Loucy (cell line): ENCODE measurements at regions not wholly inside any gene's neighbourhood (a gene's known extent, or its start where the extent isn't known, plus 50 kb on each side); places are given as distances from the start of the nearest gene placed in this dataset.
"Not testable (repeated sequence)": the region's sequence is repeated elsewhere in the genome, so short reads cannot be mapped to it uniquely, and the experiment has no call there.

ENCODE experiments used
- H2AFZ ChIP-seq: fragments of 200-600 bp; sonication (generic); 2 replicates; pipeline ENCODE4 v1.6.0; 2016; ENCODE audit warnings: antibody characterized with exemption, mild to moderate bottlenecking, low read length, moderate library complexity
- H3F3A ChIP-seq: fragments of 200-600 bp; 2 replicates; pipeline ENCODE4 v1.6.0; 2016; ENCODE audit warnings: antibody characterized with exemption, low read depth, mild to moderate bottlenecking
- H3K27me3 ChIP-seq: fragments of 200-600 bp; sonication (generic); 2 replicates; pipeline ENCODE4 v1.6.1; 2014; ENCODE audit warnings: low read length, mild to moderate bottlenecking; ENCODE audit not compliant: insufficient read depth, poor library complexity, severe bottlenecking
- H3K36me3 ChIP-seq: fragments of 200-600 bp; sonication (generic); 2 replicates; pipeline ENCODE4 v1.6.1; 2016; ENCODE audit warnings: low read length; ENCODE audit not compliant: insufficient read depth
- H3K4me1 ChIP-seq: fragments of 200-600 bp; sonication (generic); 2 replicates; pipeline ENCODE4 v1.5.1; 2014; ENCODE audit warnings: low read length, mild to moderate bottlenecking; ENCODE audit not compliant: insufficient read depth, poor library complexity, severe bottlenecking
- H3K4me2 ChIP-seq: fragments of 200-600 bp; sonication (generic); 2 replicates; pipeline ENCODE4 v1.6.0; 2014; ENCODE audit warnings: antibody characterized with exemption, low read length, low read depth, mild to moderate bottlenecking; ENCODE audit not compliant: poor library complexity, severe bottlenecking
- H3K4me3 ChIP-seq: fragments of 200-600 bp; sonication (generic); 2 replicates; pipeline ENCODE4 v1.5.1; 2014; ENCODE audit warnings: low read length, mild to moderate bottlenecking, mixed read lengths; ENCODE audit not compliant: poor library complexity, severe bottlenecking
- H3K79me2 ChIP-seq: fragments of 200-600 bp; sonication (generic); 2 replicates; pipeline ENCODE4 v1.6.1; 2014; ENCODE audit warnings: low read length; ENCODE audit not compliant: insufficient read depth
- H3K9ac ChIP-seq: fragments of 200-600 bp; sonication (generic); 2 replicates; pipeline ENCODE4 v1.6.0; 2014; ENCODE audit warnings: mild to moderate bottlenecking, low read depth, low read length, moderate library complexity; ENCODE audit not compliant: poor library complexity, severe bottlenecking
- H3K9me2 ChIP-seq: fragments of 200-600 bp; sonication (generic); replicated peaks from 2 replicates; pipeline ENCODE4 v1.6.1; 2016; ENCODE audit warnings: low read depth, low read length, mixed read lengths
- H3K9me3 ChIP-seq: fragments of 200-600 bp; sonication (generic); 2 replicates; pipeline ENCODE4 v1.6.1; 2014; ENCODE audit warnings: mild to moderate bottlenecking, antibody characterized with exemption, low read length, low read depth; ENCODE audit not compliant: insufficient read depth
- H4K20me1 ChIP-seq: fragments of 200-600 bp; sonication (generic); 2 replicates; pipeline ENCODE4 v1.6.0; 2014; ENCODE audit warnings: antibody characterized with exemption, low read length, mild to moderate bottlenecking; ENCODE audit not compliant: insufficient read depth, poor library complexity, severe bottlenecking

DNA sequence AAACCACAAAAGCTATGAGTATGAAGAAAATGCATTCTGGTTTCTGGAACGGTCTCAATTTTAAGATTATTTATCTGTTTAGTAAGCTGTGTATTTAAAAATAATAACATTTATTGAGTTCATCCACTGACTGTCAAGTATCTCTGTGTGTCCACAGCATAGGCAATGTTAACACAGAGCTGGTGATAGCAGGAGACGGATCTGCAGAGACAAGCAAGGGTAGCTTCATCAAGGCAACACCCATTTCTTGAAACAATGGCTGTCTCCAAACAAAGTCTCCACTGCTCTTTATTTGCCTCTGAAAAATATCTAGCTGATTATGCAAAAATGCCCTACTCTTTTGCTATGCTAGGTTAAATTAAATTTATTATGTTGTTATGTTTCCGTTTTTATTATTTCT is 818.3 kb downstream of the TTLL7 start:
- not testable (repeated sequence) for H3K4me2 ChIP-seq, H3K9me3 ChIP-seq, H3K9me2 ChIP-seq, H2AFZ ChIP-seq, H3K27me3 ChIP-seq, H3K4me1 ChIP-seq, H3K9ac ChIP-seq, H3F3A ChIP-seq, H3K36me3 ChIP-seq, H3K79me2 ChIP-seq, H4K20me1 ChIP-seq, H3K4me3 ChIP-seq

DNA sequence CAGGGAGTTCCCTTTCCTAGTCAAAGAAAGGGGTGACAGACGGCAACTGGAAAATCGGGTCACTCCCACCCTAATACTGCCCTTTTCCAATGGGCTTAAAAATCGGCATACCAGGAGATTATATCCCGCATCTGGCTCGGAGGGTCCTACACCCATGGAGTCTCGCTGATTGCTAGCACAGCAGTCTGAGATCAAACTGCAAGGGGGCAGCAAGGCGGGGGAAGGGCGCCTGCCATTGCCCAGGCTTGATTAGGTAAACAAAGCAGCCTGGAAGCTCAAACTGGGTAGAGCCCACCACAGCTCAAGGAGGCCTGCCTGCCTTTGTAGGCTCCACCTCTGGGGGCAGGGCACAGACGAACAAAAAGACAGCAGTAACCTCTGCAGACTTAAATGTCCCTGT is 831.3 kb downstream of the TTLL7 start:
- not testable (repeated sequence) for H3F3A ChIP-seq, H2AFZ ChIP-seq, H3K79me2 ChIP-seq, H3K9me2 ChIP-seq, H3K27me3 ChIP-seq, H3K36me3 ChIP-seq, H3K9ac ChIP-seq, H3K9me3 ChIP-seq, H3K4me1 ChIP-seq, H3K4me3 ChIP-seq, H4K20me1 ChIP-seq, H3K4me2 ChIP-seq

DNA sequence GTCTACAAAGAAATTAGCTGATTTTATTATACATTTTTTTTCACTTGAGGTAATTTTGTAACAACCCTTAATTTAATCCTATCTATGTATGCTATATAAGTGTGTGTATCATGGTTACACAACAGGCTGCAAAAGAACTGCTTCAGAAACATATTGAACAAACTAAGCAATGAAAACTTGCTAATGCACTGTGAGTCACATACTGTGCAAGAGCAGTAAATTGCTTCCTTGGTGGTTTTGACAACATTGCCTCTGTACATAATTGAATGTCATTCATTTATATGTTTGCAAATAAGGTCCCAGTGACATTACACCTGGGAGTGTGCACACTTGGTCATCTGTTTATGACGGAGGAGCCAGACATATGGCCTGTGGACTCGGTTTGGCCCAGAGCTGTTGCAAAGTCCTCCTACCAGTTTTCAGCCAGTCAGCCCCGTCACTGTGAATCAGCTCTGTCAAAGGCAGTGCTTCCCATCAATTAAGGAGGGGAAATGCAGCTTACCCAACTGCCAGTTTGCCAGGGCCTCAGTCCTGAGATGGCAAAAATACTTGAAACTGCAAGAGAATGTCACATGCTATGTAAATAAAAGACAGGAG is 835.0 kb downstream of the TTLL7 start:
- H3K4me1 ChIP-seq, H3K9me2 ChIP-seq, H3F3A ChIP-seq, H3K4me3 ChIP-seq, H4K20me1 ChIP-seq, H3K79me2 ChIP-seq, H3K9ac ChIP-seq, H3K9me3 ChIP-seq, H3K27me3 ChIP-seq, H2AFZ ChIP-seq, H3K36me3 ChIP-seq, H3K4me2 ChIP-seq: not testable (repeated sequence)

DNA sequence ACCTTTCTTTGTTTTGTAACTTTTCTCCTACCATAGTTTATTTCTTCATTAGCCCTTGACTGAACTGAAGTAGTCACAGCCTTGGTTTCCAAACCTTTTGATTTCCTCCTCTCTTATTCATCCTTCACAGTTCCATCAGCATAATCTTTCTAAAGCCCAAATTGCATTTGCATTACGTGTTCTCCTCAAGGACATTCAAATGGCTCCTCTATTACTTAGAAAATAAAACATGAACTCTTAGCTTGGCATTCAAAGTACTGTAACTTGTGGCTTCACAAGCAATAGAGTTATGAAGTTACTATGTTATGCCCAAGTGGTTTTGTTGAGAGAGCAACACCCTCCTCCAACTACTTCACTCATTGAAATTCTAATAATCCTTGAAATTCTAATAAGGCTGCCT is 840.0 kb downstream of the TTLL7 start:
- not testable (repeated sequence) for H3K27me3 ChIP-seq, H3K79me2 ChIP-seq, H3K9me2 ChIP-seq, H3K9ac ChIP-seq, H3F3A ChIP-seq, H4K20me1 ChIP-seq, H3K36me3 ChIP-seq, H3K4me3 ChIP-seq, H3K9me3 ChIP-seq, H3K4me2 ChIP-seq, H3K4me1 ChIP-seq, H2AFZ ChIP-seq

DNA sequence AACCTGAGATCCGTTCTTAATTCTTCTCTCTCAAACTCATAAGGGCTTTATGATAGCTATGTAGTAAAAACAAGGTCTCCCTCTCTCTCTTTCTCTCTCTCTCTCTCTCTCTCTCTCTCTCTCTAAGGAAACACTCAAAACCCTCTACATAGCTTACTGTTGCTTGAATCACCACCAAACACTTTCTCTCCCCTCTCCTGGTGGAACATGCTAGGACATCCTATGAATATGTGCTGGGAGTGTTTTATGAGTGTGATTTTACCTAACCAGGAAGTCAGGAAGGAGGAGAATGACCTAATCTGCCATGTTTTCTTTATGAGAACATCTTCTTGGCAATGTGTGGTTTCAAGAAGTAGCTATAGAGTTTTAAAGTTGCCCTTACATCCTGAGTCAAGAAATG is 844.6 kb downstream of the TTLL7 start:
- H3K9me2 ChIP-seq, H3K79me2 ChIP-seq, H3K27me3 ChIP-seq, H4K20me1 ChIP-seq, H3F3A ChIP-seq, H3K9ac ChIP-seq, H3K9me3 ChIP-seq, H3K4me1 ChIP-seq, H2AFZ ChIP-seq, H3K4me3 ChIP-seq, H3K4me2 ChIP-seq, H3K36me3 ChIP-seq: not testable (repeated sequence)

DNA sequence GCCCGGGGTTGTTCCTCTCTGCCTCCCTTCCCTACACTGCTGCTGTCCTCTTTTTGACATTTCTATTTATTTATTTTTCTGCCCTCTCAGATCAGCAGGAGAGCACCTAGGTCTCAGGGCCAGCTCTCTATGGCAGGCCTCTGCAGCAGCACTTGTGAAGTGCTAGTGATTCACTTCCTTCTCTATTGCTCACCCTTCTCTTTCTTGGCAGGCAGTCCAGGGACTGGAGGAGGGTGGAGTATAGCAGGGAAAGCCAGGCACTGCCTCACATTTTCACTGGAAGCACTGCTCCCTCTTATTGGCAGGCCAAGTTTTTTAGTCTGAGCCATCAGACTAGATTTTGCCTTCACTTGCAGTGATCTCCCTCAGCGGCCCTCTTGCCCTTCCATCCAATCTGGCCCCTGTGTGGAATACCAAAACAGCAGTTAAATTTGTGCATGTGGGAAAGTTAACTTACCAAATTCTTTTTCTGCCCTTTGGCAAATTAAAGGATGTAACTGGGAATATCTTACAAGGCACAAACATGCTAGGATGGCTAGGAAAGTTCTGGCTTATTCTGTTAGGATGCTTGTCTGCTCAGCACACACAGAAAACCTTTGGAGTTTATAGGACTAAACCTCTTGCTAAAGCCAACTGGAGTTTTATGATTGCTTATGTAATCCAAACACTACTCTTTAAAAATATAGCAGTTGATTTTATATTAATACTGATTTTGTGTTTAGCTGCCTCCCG is 847.6 kb downstream of the TTLL7 start:
- not testable (repeated sequence) for H3K27me3 ChIP-seq, H3K9me2 ChIP-seq, H3K4me2 ChIP-seq, H2AFZ ChIP-seq, H3K9me3 ChIP-seq, H3K4me3 ChIP-seq, H3K4me1 ChIP-seq, H3F3A ChIP-seq, H3K9ac ChIP-seq, H3K79me2 ChIP-seq, H3K36me3 ChIP-seq, H4K20me1 ChIP-seq

DNA sequence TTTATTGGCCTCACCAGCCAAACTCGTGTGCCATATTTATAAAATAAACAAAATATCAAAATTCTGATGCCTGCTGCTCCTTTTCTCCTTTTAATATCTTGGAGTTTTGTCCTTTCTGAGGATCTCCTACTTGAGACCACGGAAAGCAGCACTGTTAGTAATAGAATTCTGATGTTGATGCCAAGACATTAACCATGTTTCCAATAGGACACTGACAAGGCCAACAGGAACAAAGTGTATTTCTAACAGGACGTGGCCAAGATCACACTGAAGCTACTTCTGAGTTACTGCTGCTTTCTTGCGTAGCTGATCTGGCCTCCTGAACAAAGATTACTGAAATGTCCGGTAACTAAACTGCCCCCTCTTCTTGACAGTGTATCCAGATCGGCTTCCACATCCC is 848.5 kb downstream of the TTLL7 start:
- not testable (repeated sequence) for H3K9ac ChIP-seq, H3F3A ChIP-seq, H3K9me2 ChIP-seq, H3K4me1 ChIP-seq, H3K4me2 ChIP-seq, H3K9me3 ChIP-seq, H3K36me3 ChIP-seq, H2AFZ ChIP-seq, H4K20me1 ChIP-seq, H3K27me3 ChIP-seq, H3K79me2 ChIP-seq, H3K4me3 ChIP-seq
